BJ (cell line): ENCODE measurements at regions not wholly inside any gene's neighbourhood (a gene's known extent, or its start where the extent isn't known, plus 50 kb on each side); places are given as distances from the start of the nearest gene placed in this dataset.

ENCODE experiments used
- CTCF ChIA-PET: fragments of 350-600 bp; formaldehyde crosslinking; extraction: SDS; loops from one replicate; lab custom pipeline; 2021; ENCODE audit warnings: antibody characterized with exemption, inconsistent platforms; lab: Yijun Ruan, JAX
- POLR2A ChIA-PET: fragments of 300-600 bp; sonication (Branson Sonifier 250); formaldehyde crosslinking; extraction: SDS; loops from one replicate; lab custom pipeline; 2021; ENCODE audit warnings: antibody characterized with exemption; lab: Charles Lee
- DNase-seq: peaks from one replicate; pipeline ENCODE4 v3.0.0-alpha.2; 2011; ENCODE audit warnings: low read depth
- H3K27me3 ChIP-seq: 2 replicates; pipeline ENCODE4 v1.6.0; 2011; ENCODE audit warnings: low read length; ENCODE audit not compliant: control insufficient read depth, insufficient read depth
- H3K36me3 ChIP-seq: 2 replicates; pipeline ENCODE4 v1.5.1; 2011; ENCODE audit warnings: low read length; ENCODE audit not compliant: control insufficient read depth, insufficient read depth
- H3K4me3 ChIP-seq: 2 replicates; pipeline ENCODE4 v1.5.1; 2011; ENCODE audit warnings: low read depth, mild to moderate bottlenecking, control low read depth, low read length
- TF ChIP-seq, protein P1 (sequence below): IDR thresholded peaks from 2 replicates; pipeline ENCODE4 v1.5.1; 2011; ENCODE audit warnings: low read depth, mild to moderate bottlenecking, control low read depth, inconsistent platforms, low read length, moderate library complexity; ENCODE audit not compliant: insufficient read depth

DNA sequence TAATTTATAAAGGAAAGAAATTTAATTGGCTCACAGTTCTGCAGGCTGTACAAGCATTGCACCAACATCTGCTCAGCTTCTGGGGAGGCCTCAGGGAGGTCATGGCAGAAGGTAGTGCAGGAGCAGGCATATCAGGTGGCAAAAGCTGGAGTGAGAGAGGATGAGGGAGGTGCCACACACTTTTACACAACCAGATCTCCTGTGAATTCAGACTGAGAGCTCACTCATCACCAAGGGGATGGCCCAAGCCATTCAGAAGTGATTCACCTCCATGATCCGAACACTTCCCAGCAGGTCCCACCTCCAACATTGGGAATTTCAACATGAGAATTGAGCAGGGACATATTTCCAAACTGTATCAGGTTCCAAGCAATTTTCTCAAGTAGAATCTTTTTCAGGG, 84.7 kb upstream of the BRINP1 start:
- ChIA-PET POLR2A (no interaction called here), CTCF (interaction anchor here (0.6 kb wide), 1 partner anchor 1361 kb away, joined by 3 read pairs; no protein-coding TSS in a partner anchor)
- TF ChIP-seq, protein P1, sequence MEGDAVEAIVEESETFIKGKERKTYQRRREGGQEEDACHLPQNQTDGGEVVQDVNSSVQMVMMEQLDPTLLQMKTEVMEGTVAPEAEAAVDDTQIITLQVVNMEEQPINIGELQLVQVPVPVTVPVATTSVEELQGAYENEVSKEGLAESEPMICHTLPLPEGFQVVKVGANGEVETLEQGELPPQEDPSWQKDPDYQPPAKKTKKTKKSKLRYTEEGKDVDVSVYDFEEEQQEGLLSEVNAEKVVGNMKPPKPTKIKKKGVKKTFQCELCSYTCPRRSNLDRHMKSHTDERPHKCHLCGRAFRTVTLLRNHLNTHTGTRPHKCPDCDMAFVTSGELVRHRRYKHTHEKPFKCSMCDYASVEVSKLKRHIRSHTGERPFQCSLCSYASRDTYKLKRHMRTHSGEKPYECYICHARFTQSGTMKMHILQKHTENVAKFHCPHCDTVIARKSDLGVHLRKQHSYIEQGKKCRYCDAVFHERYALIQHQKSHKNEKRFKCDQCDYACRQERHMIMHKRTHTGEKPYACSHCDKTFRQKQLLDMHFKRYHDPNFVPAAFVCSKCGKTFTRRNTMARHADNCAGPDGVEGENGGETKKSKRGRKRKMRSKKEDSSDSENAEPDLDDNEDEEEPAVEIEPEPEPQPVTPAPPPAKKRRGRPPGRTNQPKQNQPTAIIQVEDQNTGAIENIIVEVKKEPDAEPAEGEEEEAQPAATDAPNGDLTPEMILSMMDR = no peak
- no peaks in the 10 kb centered on the region for H3K27me3 ChIP-seq
- DNase-seq = no peak
- H3K4me3 ChIP-seq = no peak overlapping the region
- H3K36me3 ChIP-seq = no peaks in the 10 kb centered on the region

DNA sequence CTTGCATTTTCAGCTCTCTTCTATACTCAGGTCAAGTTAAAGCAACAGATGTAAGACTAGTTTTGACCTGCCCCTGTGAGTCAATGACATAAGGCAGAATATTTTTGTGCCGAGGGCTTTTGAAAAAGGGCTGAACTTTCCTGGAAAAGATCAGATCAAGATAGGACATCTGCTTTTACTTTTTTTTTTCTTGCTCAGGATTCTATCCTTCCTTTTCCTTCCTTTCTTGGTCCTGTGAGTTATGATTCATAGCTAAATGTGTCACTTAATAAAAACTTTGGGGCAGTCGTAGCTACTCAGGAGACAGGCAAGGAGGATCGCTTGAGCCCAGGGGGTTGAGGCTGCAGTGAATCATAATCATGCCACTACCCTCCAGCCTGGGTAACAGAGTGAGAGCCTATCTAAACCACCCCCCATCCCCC, 84.3 kb upstream of the BRINP1 start:
- no peak overlapping the region for H3K4me3 ChIP-seq
- DNase-seq = peak; percentile 66
- ChIA-PET POLR2A (no interaction called here), CTCF (interaction anchor here (0.5 to 0.8 kb wide), 3 partner anchors 38 to 1361 kb away, joined by 3 to 4 read pairs (median 3); no protein-coding TSS in a partner anchor)
- no peaks in the 10 kb centered on the region for H3K27me3 ChIP-seq
- no peaks in the 10 kb centered on the region for H3K36me3 ChIP-seq
- TF ChIP-seq, protein P1 = no peak

DNA sequence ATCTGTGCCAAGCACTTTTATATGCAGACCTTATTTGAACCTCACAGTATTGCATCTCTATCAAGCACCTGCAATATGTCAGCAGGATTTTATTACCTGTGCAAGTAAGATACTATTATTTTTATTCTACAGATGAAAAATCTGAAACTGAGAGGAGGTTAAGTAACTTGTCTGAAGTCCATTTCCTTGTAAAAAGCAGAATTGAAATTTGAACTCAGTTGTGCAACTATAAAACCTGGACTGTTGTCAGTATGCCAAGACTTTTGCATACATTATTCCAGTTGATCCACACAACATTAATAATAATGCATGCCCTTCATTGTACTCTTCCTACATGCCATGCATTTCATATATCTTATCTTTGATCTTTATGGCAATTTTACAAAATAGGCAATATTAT, 82.2 kb upstream of the BRINP1 start:
- DNase-seq = no peak
- POLR2A ChIA-PET = no interaction called here
- TF ChIP-seq, protein P1 = no peak
- CTCF ChIA-PET = no interaction called here
- H3K4me3 ChIP-seq = no peak overlapping the region
- H3K36me3 ChIP-seq = no peaks in the 10 kb centered on the region
- H3K27me3 ChIP-seq = no peaks in the 10 kb centered on the region

DNA sequence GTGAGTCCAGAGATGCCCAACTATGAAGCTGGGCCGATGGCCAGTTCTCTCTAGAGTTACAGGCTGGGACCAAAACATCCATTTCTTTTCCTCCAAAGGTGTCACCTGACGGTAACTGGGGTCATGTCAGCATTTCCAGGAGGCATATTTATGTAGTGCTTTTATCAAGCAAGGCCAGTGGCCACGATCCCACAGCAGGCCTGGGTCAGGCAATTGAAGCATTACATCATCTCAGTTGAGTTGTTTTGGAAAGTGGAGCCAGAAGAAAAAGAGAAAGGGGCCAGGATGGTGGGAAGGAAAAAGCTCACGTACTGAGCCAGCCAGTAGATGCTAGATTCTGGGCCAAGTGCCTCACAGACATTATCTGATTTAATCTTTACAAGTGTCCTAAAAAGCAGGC, 73.9 kb upstream of the BRINP1 start:
- no peak for DNase-seq
- ChIA-PET CTCF (interaction anchor here (0.6 kb wide), 1 partner anchor 1296 kb away, joined by 3 read pairs; no protein-coding TSS in a partner anchor), POLR2A (no interaction called here)
- TF ChIP-seq, protein P1 = no peak
- H3K36me3 ChIP-seq = no peaks in the 10 kb centered on the region
- no peak overlapping the region for H3K4me3 ChIP-seq
- H3K27me3 ChIP-seq = no peaks in the 10 kb centered on the region

DNA sequence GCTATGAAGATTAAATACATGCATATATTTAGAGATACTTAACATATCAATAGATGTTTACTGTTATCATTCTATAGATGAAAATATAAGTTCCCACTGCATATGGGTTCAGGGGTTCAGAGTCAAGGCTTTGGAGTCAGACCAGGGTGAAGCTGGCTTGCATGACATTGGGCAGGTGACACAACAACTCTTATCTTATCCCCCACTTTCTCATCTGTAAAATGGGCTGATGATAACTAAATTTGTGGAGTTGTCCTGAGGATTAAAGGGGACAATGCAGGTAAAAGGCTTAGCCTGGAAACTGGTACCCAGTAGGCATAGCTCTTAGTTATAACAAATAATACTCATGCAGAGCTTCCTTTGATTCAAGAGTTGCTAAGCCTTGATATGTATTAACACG, 72.6 kb upstream of the BRINP1 start:
- DNase-seq = no peak
- no peak overlapping the region for H3K4me3 ChIP-seq
- no peaks in the 10 kb centered on the region for H3K36me3 ChIP-seq
- TF ChIP-seq, protein P1 = no peak
- H3K27me3 ChIP-seq = no peaks in the 10 kb centered on the region
- ChIA-PET CTCF (no interaction called here), POLR2A (no interaction called here)
